IMR-90 (cell line): ENCODE measurements at regions not wholly inside any gene's neighbourhood (a gene's known extent, or its start where the extent isn't known, plus 50 kb on each side); places are given as distances from the start of the nearest gene placed in this dataset.

Experiments used
- ATAC-seq: fragments of 200-7000 bp; cut with Tn5 transposase; 2 replicates; pipeline ENCODE4 v1.9.1; 2020; ENCODE audit warnings: low read depth, mild to moderate bottlenecking, moderate library complexity
- BruUV-seq: library from RNA; stranded (reverse); fragments of 400-500 nt; replicated peaks from 2 replicates; lab custom pipeline; 2021; lab: Mats Ljungman, UMichigan
- CTCF ChIA-PET: fragments of 300-600 bp; formaldehyde crosslinking; extraction: SDS; loops from one replicate; lab custom pipeline; 2021; ENCODE audit warnings: antibody characterized with exemption; lab: Yijun Ruan, JAX
- POLR2A ChIA-PET: fragments of 300-600 bp; sonication (Branson Sonifier 250); formaldehyde crosslinking; loops from one replicate; lab custom pipeline; 2022; ENCODE audit warnings: antibody characterized with exemption; ENCODE audit not compliant: unreplicated experiment; lab: Charles Lee
- DNase-seq: peaks from one replicate; pipeline ENCODE4 v3.0.0; 2013
- H2AFZ ChIP-seq: replicated peaks from 2 replicates; pipeline ENCODE3; 2013; ENCODE audit warnings: low read length, mild to moderate bottlenecking; ENCODE audit not compliant: poor library complexity
- H2AK5ac ChIP-seq: 2 replicates; pipeline ENCODE4 v1.6.1; 2013; ENCODE audit warnings: low read depth, low read length, inconsistent platforms
- H2AK9ac ChIP-seq: replicated peaks from 2 replicates; pipeline ENCODE3; 2013; ENCODE audit warnings: mild to moderate bottlenecking, low read depth, low read length, moderate library complexity; ENCODE audit not compliant: poor library complexity
- H2BK120ac ChIP-seq: 2 replicates; pipeline ENCODE4 v1.6.1; 2013; ENCODE audit warnings: low read depth, low read length, inconsistent platforms
- H2BK15ac ChIP-seq: 3 replicates; pipeline ENCODE4 v1.6.1; 2013; ENCODE audit warnings: low read depth, low read length, inconsistent platforms
- H2BK20ac ChIP-seq: 2 replicates; pipeline ENCODE4 v1.6.1; 2013; ENCODE audit warnings: low read depth, mild to moderate bottlenecking, inconsistent platforms, low read length, moderate library complexity
- H2BK5ac ChIP-seq: 2 replicates; pipeline ENCODE4 v1.6.1; 2013; ENCODE audit warnings: mild to moderate bottlenecking, low read depth, low read length, inconsistent platforms; ENCODE audit not compliant: poor library complexity, severe bottlenecking
- H3K14ac ChIP-seq: replicated peaks from 2 replicates; pipeline ENCODE4 v1.6.1; 2013; ENCODE audit warnings: low read depth, low read length, inconsistent platforms
- H3K18ac ChIP-seq: 2 replicates; pipeline ENCODE4 v1.6.1; 2013; ENCODE audit warnings: low read depth, low read length, control low read depth
- H3K23ac ChIP-seq: 2 replicates; pipeline ENCODE4 v1.6.1; 2013; ENCODE audit warnings: low read depth, low read length, inconsistent platforms
- H3K27ac ChIP-seq: 2 replicates; pipeline ENCODE4 v1.5.1; 2013; ENCODE audit warnings: mild to moderate bottlenecking, control low read depth, low read length; ENCODE audit not compliant: insufficient read depth
- H3K27me3 ChIP-seq: 2 replicates; pipeline ENCODE4 v1.6.1; 2013; ENCODE audit warnings: low read length; ENCODE audit not compliant: control insufficient read depth, insufficient read depth
- H3K36me3 ChIP-seq: 2 replicates; pipeline ENCODE4 v1.6.1; 2013; ENCODE audit warnings: low read length, mixed read lengths; ENCODE audit not compliant: control insufficient read depth, insufficient read depth
- H3K4ac ChIP-seq: 2 replicates; pipeline ENCODE4 v1.6.1; 2013; ENCODE audit warnings: low read depth, low read length, inconsistent platforms
- H3K4me1 ChIP-seq: 2 replicates; pipeline ENCODE4 v1.6.1; 2013; ENCODE audit warnings: low read length, mixed read lengths; ENCODE audit not compliant: control insufficient read depth, insufficient read depth
- H3K4me2 ChIP-seq: 2 replicates; pipeline ENCODE4 v1.6.1; 2013; ENCODE audit warnings: low read depth, mild to moderate bottlenecking, control low read depth, low read length, moderate library complexity
- H3K4me3 ChIP-seq: 2 replicates; pipeline ENCODE4 v1.5.1; 2013; ENCODE audit warnings: low read depth, mild to moderate bottlenecking, control low read depth, low read length, moderate library complexity; ENCODE audit not compliant: insufficient read depth
- H3K56ac ChIP-seq: 2 replicates; pipeline ENCODE4 v1.6.1; 2013; ENCODE audit warnings: low read length, inconsistent platforms; ENCODE audit not compliant: insufficient read depth; ENCODE audit errors: extremely low read depth
- H3K79me1 ChIP-seq, 2 experiments: 2 replicates each; pipeline ENCODE4 v1.6.1; 2013; ENCODE audit warnings: low read length in 2 of 2, inconsistent platforms in 1 of 2, low read depth in 1 of 2
- H3K9ac ChIP-seq: 2 replicates; pipeline ENCODE4 v1.6.1; 2013; ENCODE audit warnings: low read depth, low read length, control low read depth
- H3K9me1 ChIP-seq: 2 replicates; pipeline ENCODE4 v1.6.1; 2013; ENCODE audit warnings: low read length, inconsistent platforms; ENCODE audit not compliant: insufficient read depth
- H3K9me3 ChIP-seq: 2 replicates; pipeline ENCODE4 v1.6.1; 2013; ENCODE audit warnings: low read length; ENCODE audit not compliant: control insufficient read depth, insufficient read depth
- H4K20me1 ChIP-seq: 2 replicates; pipeline ENCODE4 v1.6.1; 2013; ENCODE audit warnings: low read length, inconsistent platforms; ENCODE audit not compliant: insufficient read depth
- H4K5ac ChIP-seq: 2 replicates; pipeline ENCODE4 v1.6.1; 2013; ENCODE audit warnings: mild to moderate bottlenecking, low read depth, low read length, control low read depth
- H4K8ac ChIP-seq, 2 experiments: 2 replicates each; pipeline ENCODE4 v1.6.1; 2013; ENCODE audit warnings: low read depth in 2 of 2, low read length in 2 of 2, control low read depth in 1 of 2, inconsistent platforms in 1 of 2
- H4K91ac ChIP-seq: 2 replicates; pipeline ENCODE4 v1.6.1; 2013; ENCODE audit warnings: low read depth, low read length, inconsistent platforms; ENCODE audit not compliant: insufficient read depth
- BHLHE40 ChIP-seq: fragments of 150-350 bp; IDR thresholded peaks from 2 replicates; pipeline ENCODE4 v1.6.1; 2016; ENCODE audit warnings: mild to moderate bottlenecking, low read depth, low read length
- CHD1 ChIP-seq: IDR thresholded peaks from 2 replicates; pipeline ENCODE4 v1.6.1; 2012; ENCODE audit warnings: low read depth, low read length, improper control_type of control experiment
- FOS ChIP-seq: fragments of 150-350 bp; IDR thresholded peaks from 2 replicates; pipeline ENCODE4 v1.6.1; 2016; ENCODE audit warnings: low read depth, low read length
- POLR2A ChIP-seq: IDR thresholded peaks from 2 replicates; pipeline ENCODE4 v1.6.1; 2012; ENCODE audit warnings: mild to moderate bottlenecking, low read depth, low read length
- SMC3 ChIP-seq: fragments of 150-350 bp; IDR thresholded peaks from 2 replicates; pipeline ENCODE4 v1.6.1; 2016; ENCODE audit warnings: low read depth, mild to moderate bottlenecking, antibody characterized with exemption, low read length, moderate library complexity
- WGBS, 2 experiments: methylation state at CpG; one replicate each; pipeline versions ENCODE4 v1.1.5 to v1.1.7; 2013; ENCODE audit warnings: missing lambda C conversion rate in 2 of 2; ENCODE audit not compliant: insufficient read length in 1 of 2; ENCODE audit errors: extremely low coverage in 2 of 2; 5-methylcytosine and 5-hydroxymethylcytosine counted together
- dilution Hi-C: fragments of 300-500 bp; cut with HindIII; formaldehyde crosslinking; loops from one replicate; pipeline ENCODE4 v1.14.3; 2018; ENCODE audit warnings: low sequenced_read_pairs; ENCODE audit not compliant: unreplicated experiment
- in situ Hi-C: fragments of 300-500 bp; cut with MboI; formaldehyde crosslinking; loops from 3 replicates; pipeline ENCODE4 v1.14.3; 2019; ENCODE audit warnings: low sequenced_read_pairs, inconsistent platforms, mixed read lengths
- intact Hi-C: fragments of 100-400 bp; cut with micrococcal nuclease; formaldehyde crosslinking; loops from 2 replicates; pipeline ENCODE4 v1.10.0; 2022
- TF ChIP-seq, protein P1 (sequence below): fragments of 150-350 bp; IDR thresholded peaks from 2 replicates; pipeline ENCODE4 v1.6.1; 2017; ENCODE audit warnings: mild to moderate bottlenecking, antibody characterized with exemption, low read length, low read depth

DNA sequence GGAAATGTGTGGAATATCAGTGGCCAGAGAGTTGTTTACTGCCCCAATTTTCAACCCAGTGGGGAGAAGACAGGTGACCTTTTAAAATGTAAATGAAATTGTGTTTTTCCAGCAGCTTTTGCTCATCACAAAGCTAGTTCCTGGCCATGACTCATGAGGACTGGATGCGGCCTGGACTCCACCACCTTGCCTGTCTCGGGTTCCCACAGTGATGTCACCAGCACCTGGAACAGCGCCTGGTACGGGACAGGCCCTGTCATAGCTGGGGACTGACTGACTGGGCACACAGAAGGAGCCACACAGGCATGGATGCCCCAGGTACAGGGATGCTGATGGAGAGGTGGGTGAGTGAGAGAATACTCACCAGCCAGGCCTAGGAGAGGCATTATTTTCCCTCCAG, 277.1 kb downstream of the AJAP1 start:
- no peak overlapping the region for H3K4me2 ChIP-seq
- H4K5ac ChIP-seq, result no peak overlapping the region
- no peak for DNase-seq
- no peak overlapping the region for H3K27ac ChIP-seq
- no peak overlapping the region for H2BK20ac ChIP-seq
- dilution Hi-C loops, result no loop called here
- no peak overlapping the region for H2AK5ac ChIP-seq
- no peak overlapping the region for H3K4ac ChIP-seq
- no peak overlapping the region for H3K9ac ChIP-seq
- no peaks in the 10 kb centered on the region for H3K4me1 ChIP-seq
- no peaks in the 10 kb centered on the region for H3K9me1 ChIP-seq
- no peak overlapping the region for H3K56ac ChIP-seq
- no CpG with 5 or more reads among the region's 4 CpGs for WGBS, 2 experiments
- no peak overlapping the region for H4K8ac ChIP-seq
- H4K91ac ChIP-seq, result no peak overlapping the region
- no peak overlapping the region for H3K18ac ChIP-seq
- CTCF ChIA-PET, result no interaction called here
- H2AFZ ChIP-seq, result peak overlapping the region; percentile 39
- no peak for ATAC-seq
- no peak overlapping the region for H3K4me3 ChIP-seq
- POLR2A ChIA-PET, result no interaction called here
- peaks cover 50% of the 10 kb centered on the region for H3K9me3 ChIP-seq
- no peaks in the 10 kb centered on the region for H3K27me3 ChIP-seq
- H2BK15ac ChIP-seq, result no peak overlapping the region
- H2BK5ac ChIP-seq, result no peak overlapping the region
- no TSS peak for BruUV-seq
- intact Hi-C loops, result no loop called here
- no peak overlapping the region for H3K14ac ChIP-seq
- in situ Hi-C loops, result no loop called here
- no peak overlapping the region for H2BK120ac ChIP-seq
- no peak overlapping the region for H2AK9ac ChIP-seq
- TF ChIP-seq FOS (no peak), BHLHE40 (no peak), CHD1 (no peak), POLR2A (no peak), SMC3 (no peak)
- TF ChIP-seq, protein P1, sequence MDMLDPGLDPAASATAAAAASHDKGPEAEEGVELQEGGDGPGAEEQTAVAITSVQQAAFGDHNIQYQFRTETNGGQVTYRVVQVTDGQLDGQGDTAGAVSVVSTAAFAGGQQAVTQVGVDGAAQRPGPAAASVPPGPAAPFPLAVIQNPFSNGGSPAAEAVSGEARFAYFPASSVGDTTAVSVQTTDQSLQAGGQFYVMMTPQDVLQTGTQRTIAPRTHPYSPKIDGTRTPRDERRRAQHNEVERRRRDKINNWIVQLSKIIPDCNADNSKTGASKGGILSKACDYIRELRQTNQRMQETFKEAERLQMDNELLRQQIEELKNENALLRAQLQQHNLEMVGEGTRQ, result no peak
- H4K20me1 ChIP-seq, result no peaks in the 10 kb centered on the region
- no peaks in the 10 kb centered on the region for H3K36me3 ChIP-seq
- no peaks in the 10 kb centered on the region for H3K79me1 ChIP-seq
- H3K23ac ChIP-seq, result no peak overlapping the region
